HG03521 (cell line): ENCODE measurements at regions not wholly inside any gene's neighbourhood (a gene's known extent, or its start where the extent isn't known, plus 50 kb on each side); places are given as distances from the start of the nearest gene placed in this dataset.
"Not testable (repeated sequence)": the region's sequence is repeated elsewhere in the genome, so short reads cannot be mapped to it uniquely, and the experiment has no call there.

Experiments used
- ATAC-seq: cut with Tn5 transposase; IDR thresholded peaks from one replicate; pipeline ENCODE4 v1.9.1; 2021; ENCODE audit warnings: mild to moderate bottlenecking, moderate library complexity; ENCODE audit not compliant: unreplicated experiment

DNA sequence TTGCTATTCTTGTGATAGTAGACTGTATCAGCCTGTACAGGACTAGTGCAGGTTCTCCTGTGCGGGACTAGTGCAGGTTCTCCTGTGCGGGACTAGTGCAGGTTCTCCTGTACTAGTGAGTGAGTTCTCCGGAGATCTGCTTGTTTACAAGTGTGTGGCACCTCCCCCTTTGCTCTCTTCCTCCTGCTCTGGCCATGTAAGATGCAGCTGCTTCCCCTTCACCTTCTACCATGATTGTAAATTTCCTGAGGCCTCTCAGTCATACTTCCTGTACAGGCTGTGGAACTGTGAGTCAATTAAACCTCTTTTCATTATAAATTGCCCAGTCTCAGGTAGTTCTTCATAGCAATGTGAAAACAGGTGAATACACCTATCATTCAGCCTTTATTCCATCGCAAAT, 289.6 kb downstream of the TEX29 start:
- ATAC-seq = no peak

DNA sequence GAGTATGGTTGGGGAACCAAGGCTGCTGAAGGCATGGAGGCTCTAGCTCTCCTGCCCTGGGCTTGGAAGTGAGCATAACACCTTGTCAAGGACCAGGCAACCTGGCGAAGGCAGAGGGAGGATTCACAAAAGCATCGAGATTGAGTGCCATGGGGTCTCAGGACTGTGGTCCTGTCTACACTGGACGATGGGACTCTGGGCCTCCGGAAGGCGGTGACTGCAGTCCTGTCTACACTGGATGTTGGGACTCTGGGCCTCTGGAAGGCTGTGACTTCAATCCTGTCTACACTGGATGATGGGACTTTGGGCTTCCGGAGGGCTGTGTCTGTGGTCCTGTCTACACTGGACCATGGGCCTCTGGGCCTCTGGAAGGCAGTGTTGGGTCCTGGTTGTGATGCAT, 290.4 kb downstream of the TEX29 start:
- no peak for ATAC-seq

DNA sequence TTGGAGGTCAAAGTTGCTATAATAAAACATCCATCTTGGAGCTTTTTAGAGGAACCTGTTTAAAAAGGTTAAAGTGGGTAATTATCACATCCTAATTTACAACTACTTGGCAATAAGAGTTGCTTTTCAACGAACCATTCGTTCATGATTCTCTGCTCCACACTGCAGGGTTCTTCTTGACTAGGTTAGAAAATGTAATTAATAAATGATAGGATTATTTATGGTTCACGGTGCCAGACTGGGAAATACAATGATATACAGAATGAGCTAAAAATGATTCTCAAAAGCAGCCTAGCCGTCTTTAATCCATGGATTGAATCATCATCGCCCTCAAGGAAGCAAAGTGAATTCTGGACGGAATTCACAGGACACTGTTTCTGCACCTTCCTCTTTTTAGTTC, 291.2 kb downstream of the TEX29 start:
- ATAC-seq = no peak

DNA sequence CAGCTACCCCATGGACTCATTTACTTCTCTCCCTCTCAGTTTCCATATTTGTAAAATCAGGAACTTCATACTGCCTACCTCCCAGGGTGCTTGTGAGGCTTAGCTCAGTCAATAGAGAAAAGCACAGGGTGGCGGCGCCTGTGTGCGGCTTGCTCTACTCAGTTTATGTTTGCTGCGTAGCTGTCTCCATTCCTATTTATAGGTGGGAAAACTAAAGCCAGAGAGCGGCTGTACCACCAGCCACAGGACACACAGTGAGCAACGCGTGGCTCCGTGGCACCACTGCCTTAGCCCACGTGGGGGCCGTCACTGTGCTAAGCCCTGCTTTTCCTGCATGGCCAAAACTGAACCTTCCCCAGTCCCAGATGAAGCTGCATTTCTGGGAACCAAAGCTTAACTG, 292.4 kb downstream of the TEX29 start:
- ATAC-seq = no peak

DNA sequence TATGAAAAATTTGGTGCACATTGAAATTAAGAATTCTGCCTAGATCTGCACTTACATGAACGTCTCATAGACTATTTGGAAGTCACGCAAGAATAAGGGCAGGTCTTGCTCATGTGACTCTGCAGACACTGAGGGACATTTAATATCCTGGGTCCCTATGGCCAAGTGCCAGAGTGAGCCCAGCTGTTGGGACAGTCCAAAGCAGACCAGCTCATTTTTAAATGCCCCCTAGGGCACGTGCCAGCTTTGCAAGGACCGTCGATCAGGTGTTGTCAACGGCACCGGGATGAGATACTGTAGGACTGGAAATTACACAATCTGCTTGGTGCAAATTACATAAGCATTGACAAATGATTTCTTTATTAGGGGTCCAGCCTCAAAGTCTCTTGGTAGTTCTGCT, 293.6 kb downstream of the TEX29 start:
- ATAC-seq = no peak

DNA sequence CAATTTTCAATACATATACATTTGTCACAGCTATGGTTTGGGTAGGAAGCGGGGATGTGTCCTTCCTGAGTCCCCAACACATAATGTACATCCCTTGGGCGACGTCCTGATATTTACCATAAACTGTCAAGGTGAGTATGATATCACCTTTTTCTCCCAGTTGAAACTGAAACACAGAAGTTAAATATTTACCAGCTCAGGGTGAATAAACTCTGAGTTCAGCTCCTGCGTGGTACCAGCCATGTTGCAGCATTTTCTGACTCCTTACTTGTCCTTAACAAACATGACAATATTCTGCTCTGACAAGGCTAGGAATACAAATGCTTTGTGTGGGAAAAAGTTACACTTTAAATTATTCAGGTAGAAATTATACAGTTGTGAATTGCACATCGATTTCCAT, 294.2 kb downstream of the TEX29 start:
- no peak for ATAC-seq

DNA sequence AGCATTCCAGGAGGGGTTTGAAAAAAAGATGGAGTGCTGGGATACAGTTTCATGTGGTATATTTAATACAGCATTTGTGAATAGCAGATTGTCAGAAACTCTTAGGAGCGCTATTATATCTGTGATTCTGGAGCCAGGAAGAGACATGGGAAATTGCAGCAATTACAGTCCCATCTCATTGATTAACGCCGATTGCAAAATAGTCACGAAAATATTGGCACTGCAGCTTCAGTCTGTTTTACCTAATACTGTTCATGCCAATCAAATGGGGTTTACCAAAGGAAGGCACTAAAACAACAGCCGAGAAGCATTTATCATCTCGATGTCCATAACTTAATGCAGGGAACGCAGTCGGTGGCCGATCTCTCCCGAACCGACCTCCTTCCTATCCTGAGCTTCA, 295.8 kb downstream of the TEX29 start:
- no peak for ATAC-seq

DNA sequence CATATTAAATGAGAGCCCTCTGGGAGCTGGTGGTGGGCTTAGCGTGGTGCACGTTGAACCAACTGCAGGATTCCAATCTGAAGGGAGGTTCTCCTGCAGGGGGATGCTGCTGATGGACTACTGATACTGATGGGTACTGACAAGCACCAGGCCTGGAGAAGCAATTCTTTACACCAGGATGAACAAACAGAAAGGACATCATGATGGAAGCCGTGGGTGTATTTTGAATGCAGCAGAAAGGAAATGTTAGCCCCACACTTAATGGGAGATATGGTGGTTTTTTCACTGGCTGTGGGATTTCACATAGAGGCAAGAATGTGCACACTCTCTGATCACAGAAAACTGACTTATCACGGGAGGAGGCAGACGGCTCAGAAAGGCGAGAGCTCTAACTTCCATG, 299.7 kb downstream of the TEX29 start:
- no peak for ATAC-seq

DNA sequence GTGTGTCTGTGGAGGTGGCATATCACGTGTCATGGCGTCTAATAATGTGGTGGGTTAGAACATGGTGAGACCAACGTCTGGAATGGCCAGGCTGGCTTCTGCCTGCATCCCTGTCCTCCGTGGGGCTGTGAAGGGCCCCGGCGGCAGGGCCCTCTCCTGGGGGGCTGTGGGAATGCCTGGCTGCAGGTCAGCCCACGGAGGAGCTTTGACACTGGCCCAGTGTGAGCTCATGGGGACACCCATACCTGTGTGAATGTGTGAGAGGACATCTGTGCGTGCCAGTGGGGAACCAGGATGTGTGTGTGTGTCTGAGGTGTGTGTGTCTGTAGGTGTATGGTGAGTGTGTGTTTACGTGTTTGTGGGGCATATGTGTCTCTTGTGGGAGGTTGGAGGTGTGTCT, 300.1 kb downstream of the TEX29 start:
- ATAC-seq = no peak

DNA sequence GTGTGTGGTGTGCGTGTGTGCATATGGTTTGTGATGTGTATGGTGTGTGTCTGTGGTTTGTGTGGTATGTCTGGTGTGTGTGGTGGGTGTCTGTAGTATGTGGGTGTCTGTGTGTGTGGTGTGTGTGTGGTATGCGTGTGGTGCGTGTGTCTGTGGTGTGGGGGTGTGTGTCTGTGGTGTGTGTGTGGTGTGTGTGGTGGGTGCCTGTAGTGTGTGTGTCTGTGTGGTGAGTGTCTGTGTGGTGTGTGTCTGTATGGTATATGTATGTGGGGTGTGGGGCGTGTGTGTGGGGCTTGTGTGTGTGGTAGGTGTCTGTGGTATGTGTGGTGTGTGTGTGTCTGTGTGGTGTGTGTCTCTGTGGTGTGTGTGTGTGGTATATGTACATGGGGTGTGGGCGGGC, 300.7 kb downstream of the TEX29 start:
- no peak for ATAC-seq

DNA sequence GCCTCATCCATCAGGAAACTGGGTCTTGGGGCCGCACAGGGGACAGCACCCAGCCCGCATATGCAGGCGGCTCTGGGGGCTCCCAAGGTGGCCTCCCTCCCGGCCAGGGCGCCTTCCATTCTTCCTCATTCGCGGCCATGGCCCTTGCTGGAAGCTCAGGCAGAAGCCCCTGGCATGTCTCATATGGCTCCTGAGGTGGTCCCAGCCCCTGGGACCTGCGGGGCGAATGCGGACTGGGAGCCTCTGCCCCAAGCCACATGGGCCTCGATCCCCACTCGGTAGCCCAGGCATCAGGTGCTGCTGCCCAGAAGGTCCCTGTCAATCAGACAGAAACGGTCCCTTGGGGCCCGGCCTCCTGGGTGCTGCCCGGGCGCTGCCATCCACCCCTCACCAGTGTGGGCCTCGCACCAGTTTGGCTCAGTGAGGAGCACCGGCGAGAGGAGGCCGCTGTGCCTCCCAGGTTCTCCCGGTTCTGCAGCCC, 301.6 kb downstream of the TEX29 start:
- ATAC-seq = no peak

DNA sequence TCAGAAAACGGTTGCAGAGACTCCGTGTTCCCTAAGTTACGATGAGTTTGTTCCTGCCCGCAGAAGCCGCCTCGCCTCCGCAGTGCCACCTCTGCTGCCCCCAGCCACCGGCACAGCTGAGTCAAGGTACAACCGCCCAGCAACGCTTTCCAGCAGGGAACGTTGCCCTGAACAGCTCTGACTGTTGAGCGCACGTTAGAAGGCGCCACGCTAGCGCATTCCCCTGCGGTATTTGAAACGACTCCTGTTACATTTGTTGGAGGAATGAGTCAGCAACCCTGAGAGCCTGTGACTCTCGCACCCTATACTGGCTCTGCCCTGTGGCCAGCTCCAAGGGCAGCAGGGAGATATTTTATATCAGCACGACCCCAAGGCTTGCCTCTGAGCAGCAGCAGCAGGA, 302.8 kb downstream of the TEX29 start:
- no peak for ATAC-seq

DNA sequence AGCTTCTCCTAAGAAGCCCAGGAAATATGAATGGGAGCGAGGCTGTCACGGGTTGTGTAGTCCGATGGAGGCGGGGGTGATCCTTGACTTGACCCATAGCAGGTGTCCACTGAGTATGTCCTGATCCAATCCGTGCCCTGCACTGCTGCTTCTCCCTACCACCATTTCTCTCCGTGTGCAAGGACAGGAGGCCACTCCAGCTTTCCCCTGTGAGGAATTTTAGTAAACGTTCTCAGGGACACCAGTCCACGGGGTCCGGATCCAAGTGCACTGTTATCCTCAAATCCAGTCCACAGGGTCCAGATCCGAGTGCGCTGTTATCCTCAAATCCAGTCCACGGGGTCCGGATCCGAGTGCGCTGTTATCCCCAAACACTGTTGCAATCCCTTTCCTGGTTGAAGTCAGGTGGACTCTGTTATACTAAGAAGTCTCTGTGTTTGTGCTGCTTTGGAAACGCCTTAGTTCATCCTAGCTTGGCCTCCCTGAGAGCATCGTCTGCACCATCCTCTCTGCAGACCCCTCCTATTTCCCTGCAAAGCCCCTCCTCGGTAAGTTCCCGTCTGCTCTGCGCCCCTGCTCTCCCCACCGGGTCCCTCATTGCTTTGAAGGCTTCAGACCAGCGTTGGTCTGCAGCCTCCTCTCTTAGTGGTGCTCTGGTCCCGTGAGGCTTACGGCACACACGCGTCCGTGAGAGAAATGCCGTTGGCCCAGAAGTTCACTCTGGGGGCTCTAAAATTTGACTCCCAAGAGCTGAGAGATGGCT, 303.5 kb downstream of the TEX29 start:
- ATAC-seq = no peak

DNA sequence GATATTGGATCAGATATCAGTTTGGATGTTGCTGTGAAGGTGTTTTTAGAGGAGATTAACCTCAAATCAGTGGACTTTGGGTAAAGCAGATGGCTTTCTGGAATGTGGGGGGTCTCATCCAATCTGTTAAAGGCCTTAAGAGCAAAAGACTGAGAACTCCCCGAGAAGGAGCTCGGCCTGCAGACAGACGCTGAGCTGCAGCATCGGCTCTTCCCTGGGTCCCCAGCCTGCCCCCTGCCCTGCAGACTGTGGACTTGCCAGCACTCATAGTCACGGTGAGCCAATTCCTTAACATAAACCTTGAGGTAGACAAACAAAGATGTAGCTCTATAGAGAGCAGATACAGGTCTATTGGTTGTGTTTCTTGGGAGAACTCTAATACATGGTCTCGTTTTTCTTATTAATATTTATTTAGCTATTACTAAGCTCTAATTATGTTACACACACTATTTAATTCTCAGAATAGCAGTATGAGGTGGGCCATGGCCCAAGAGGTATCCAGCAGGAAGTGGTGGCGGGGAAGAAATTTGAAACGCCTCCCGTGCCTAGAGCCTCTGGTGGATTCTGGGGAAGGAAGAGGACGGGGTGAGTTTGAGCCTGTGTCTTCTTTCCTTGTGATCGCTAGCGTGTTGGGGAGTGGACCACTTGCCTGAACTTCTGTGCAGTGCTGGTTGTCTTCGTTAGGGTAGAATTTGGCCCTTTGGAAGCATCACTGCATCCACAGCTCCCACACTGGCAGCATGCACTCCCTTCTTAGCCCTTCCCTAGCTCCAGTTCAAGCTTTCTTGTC, 305.3 kb downstream of the TEX29 start:
- no peak for ATAC-seq

DNA sequence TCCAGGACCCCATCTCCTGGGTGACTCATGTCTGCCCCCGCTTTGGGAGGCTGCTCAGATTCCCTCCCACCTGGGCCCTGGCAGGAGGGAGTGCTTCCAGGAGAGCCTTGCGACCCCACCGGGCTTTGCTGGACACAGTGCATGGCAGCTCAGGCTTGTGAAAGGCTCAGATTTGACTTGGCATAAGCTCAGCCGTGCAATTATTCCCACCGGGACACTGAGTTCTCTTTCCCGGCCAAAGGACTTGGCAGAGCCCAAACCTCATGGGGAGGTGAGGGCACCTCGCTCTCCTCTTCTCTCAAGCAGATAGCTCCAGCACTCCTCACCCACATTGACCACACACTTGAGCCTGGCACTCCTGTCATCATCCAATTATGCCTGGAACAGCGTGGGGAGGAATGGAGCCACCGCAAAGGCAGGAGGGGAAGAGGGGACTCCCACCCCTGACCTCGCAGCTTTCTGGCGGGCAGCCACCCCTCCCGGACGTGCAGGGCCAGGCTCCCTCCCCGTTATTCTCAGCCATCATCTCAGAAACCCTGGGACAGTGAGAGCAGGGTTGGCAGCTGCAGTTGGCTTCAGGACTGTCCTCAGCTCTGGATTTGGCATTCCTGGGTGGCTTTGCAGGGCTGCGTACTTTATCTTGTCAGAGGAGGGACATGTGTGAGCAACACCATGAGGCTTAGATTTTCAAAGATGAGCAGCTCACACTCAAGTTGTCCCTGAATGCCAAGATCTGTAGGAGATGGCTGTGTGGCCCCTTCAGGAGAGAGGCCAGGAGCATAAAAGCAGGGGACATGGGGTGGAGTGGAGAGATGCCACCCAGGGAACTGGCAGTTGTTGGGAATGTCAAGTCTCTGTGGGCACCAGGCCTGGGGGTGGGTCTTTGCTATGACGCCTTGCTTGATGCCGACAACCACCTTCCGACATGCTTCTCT, 306.2 kb downstream of the TEX29 start:
- ATAC-seq = no peak

DNA sequence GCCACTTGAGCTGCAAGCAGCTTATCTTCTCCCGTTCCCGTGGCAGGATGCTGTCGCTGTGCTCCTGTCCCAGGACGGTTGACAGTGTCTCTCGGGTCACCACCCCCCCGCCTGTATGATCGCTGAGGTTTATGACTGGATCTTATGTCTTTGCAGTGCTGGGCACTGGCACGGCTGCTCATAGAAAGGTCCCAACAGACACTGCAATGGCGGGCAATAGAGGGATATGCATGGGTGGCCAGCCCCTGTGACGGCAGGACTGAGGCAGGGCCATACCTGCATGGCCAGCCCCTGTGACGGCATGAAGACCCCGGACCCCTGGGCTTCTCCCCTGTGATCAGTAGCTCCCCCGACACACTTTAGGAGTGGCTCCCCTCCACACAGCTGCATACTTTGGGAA, 307.2 kb downstream of the TEX29 start:
- ATAC-seq = no peak

DNA sequence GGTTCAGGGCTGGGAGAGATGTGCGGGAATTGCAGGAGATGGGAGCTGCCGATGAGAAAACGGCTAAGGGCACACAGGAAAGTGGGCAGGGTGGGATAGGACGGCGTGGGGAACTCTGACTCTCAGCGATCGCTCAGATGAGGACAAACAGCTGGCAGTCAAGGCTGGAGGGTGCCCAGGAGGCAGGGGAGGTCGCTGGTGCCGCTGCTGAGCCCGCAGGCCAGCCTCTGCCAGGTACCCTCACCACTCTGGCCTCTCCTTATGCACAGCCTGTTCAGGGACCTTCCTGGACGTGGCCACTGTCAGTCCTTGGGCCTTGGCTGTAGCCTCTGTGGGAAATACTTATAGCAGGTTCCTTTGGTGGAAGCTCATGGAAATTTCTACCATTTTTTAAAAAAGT, 308.6 kb downstream of the TEX29 start:
- ATAC-seq = no peak

DNA sequence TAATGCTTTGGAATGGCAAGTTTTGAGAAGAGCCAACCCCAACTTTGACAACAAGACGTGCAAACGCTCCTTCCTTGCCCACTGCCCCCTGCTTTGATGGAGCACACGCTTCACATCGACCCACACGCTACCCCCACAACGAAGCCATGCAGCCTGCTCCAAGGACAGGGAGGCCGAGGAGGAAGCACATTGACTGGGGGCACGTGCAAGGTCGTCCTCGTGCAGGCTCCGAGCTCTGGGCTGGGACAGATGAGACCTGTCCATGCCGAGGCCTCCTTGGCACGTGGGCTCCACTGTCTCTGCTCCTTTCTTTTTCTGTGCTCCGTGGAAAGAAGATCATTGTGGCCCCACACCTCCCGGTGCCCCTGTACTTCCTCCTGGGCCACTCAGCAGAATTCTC, 309.0 kb downstream of the TEX29 start:
- no peak for ATAC-seq

DNA sequence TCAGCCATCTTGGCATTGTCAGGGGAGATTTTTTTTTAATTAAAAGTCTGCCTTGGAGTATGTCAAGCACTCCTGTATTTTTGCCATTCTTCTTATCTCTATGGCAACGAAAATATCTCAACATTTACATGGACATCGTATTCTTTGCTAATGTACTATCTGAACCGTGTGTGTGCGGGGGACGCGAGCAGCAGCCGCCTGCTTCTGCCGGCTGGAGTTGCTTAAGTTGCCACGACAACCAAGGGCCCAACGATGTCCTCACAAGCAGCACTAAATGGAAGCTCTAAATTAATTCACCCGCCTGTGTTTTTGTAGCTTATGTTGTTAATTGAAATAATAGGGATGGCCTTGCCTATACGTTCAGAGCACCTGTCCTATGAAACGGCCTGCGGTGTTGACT, 309.5 kb downstream of the TEX29 start:
- ATAC-seq = no peak

DNA sequence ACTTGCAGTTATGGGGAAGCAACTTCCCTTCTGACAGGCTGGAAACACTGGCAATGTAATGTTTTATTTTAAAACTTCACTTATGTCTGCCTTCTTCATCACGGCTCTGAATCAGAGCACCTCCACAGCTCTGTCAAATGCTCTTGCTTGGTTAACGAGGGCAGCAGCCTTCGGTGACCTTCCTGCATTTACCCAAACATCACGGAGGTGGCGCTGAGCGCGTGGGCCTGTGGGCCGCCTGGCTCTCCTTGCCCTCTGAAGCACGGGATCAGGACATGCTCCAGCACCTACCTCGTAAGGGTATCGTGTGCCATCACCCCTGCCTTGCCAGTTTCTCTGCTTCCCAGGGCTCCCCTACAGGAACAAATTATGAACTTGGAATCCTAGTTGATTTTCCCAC, 310.0 kb downstream of the TEX29 start:
- ATAC-seq = no peak

DNA sequence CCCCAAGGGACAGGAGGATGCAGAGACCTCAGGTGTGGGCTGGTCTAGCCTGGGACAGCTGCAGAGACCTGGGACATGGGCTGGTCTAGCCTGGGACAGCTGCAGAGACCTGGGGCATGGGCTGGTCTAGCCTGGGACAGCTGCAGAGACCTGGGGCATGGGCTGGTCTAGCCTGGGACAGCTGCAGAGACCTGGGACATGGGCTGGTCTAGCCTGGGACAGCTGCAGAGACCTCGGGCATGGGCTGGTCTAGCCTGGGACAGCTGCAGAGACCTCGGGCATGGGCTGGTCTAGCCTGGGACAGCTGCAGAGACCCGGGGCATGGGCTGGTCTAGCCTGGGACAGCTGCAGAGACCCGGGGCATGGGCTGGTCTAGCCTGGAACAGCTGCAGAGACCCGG, 310.8 kb downstream of the TEX29 start:
- ATAC-seq = not testable (repeated sequence)
